AG09309 (cell line): ENCODE measurements at regions not wholly inside any gene's neighbourhood (a gene's known extent, or its start where the extent isn't known, plus 50 kb on each side); places are given as distances from the start of the nearest gene placed in this dataset.

Experiments used
- DNase-seq: peaks from one replicate; pipeline ENCODE4 v3.0.0-alpha.2; 2010; ENCODE audit warnings: low read depth
- H3K4me3 ChIP-seq: 2 replicates; pipeline ENCODE4 v1.5.1; 2011; ENCODE audit warnings: mild to moderate bottlenecking, low read depth, low read length, moderate library complexity; ENCODE audit not compliant: control insufficient read depth
- CTCF ChIP-seq: IDR thresholded peaks from 2 replicates; pipeline ENCODE4 v1.5.1; 2011; ENCODE audit warnings: mild to moderate bottlenecking, low read depth, low read length, inconsistent platforms; ENCODE audit not compliant: insufficient read depth, control insufficient read depth; ENCODE audit errors: missing control alignments

- TF ChIP-seq CTCF: no peak
- no peak overlapping the region for H3K4me3 ChIP-seq
- no peak for DNase-seq
Measured at GRCh38 chr15:49747340-49747739, 126.5 kb downstream of the DTWD1 start.

- no peak overlapping the region for H3K4me3 ChIP-seq
- TF ChIP-seq CTCF: no peak
- DNase-seq: no peak
Measured at GRCh38 chr15:49748791-49749190, 127.9 kb downstream of the DTWD1 start.

GRCh38 chr15:49750553-49750952 is 129.7 kb downstream of the DTWD1 start:
- no peak for DNase-seq

GRCh38 chr15:49751191-49751590 is 130.3 kb downstream of the DTWD1 start:
- no peak overlapping the region for H3K4me3 ChIP-seq
- TF ChIP-seq CTCF: no peak
- DNase-seq: no peak

More at GRCh38 chr15:49750553-49750952, 129.7 kb downstream of the DTWD1 start:
- no peak overlapping the region for H3K4me3 ChIP-seq
- no peak for TF ChIP-seq CTCF

GRCh38 chr15:49751751-49752150 is 130.9 kb downstream of the DTWD1 start:
- no peak for TF ChIP-seq CTCF
- H3K4me3 ChIP-seq: no peak overlapping the region
- no peak for DNase-seq

GRCh38 chr15:49752517-49752916 is 131.7 kb downstream of the DTWD1 start:
- no peak for TF ChIP-seq CTCF
- H3K4me3 ChIP-seq: no peak overlapping the region
- no peak for DNase-seq

GRCh38 chr15:49758456-49758855 is 137.6 kb downstream of the DTWD1 start:
- no peak overlapping the region for H3K4me3 ChIP-seq
- no peak for DNase-seq
- no peak for TF ChIP-seq CTCF
